ENCODE measurements at regions not wholly inside any gene's neighbourhood (a gene's known extent, or its start where the extent isn't known, plus 50 kb on each side); places are given as distances from the start of the nearest gene placed in this dataset.

DNA sequence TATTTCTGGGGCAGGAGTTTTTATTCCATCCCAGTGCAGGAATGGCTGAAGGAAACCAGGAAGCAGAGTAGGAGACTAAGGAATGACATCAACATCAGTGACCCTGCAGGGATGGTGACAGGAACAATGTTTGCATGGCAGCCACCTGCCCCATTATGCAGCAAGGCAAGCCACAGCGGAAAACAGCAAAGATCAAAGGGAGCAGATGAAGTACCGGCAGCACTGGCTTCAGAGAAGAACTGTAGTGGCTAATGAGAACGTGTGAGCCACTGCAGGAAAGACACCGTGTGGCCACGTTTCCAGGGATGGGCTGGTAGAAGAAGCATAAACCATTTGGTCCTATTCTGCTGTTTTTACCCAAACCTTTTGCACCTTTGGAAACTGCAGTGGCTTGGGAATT, 52.9 kb upstream of the TAB2 start:
- DNase-seq (ENCODE audit: extremely low read depth in 1 of 2, low read depth in 1 of 2): no peak

DNA sequence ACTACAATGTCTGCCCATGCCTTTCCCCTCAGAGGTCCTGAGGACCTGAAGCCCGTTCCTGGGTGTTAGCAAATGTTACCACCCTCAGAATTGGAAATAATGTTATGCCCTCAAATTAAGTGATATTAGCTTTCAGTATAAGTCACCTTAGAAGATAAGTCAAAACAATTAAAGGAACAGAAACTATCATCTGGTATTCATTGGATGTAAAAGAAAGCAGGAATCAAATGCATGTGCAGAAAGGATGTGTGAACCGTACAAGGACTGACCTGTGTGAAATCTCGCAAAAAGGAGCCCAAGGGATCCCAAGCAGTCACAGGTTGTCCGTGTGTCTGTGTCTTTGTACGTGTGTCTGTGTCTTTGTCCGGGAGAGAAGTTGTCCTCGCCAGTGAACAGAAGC, 51.6 kb upstream of the TAB2 start:
- no peak for DNase-seq (ENCODE audit: extremely low read depth in 1 of 2, low read depth in 1 of 2)

DNA sequence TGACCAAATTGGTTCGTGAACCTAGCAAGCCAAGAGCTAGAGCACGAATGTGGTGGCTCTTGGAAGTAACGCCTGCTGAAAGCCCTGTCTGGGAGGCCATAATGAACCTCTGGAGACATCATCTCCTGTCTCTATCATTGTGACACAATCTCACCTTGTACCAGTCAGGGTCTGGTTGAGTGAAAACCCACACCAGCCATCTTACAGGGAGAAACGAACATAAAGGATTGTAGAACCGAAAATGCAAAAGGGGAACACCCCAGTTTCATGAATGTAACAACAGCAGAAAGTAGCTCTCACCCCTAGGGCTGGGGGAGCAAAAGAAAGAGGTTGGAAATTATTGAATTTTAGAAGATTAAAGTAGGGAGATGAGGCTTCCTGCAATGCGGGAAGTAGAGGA, 50.9 kb upstream of the TAB2 start:
- DNase-seq (ENCODE audit: extremely low read depth in 1 of 2, low read depth in 1 of 2): no peak

DNA sequence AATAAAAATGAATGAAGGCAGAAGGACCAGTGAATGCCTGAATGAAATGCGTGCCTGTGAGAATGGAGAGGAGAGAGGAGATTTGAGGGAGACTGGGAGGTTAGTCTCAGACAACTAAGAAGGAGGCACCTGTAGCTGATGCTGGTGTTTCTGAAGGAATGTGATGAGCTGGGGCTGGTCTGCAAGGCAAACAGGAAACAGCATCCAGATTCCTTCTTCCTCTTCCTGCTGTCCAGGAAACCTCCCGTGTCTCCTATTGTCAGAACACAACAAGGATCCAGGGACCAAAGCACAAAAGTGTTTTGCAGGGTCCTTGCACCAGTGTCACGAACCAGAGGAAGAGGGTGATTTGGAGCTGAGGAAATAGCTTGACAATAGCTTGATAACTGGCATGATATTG, 50.4 kb upstream of the TAB2 start:
- no peak for DNase-seq (ENCODE audit: extremely low read depth in 1 of 2, low read depth in 1 of 2)

GRCh38 chr6:149267513-149268043, 49.9 kb upstream of the TAB2 start:
- DNase-seq (ENCODE audit: extremely low read depth in 1 of 2, low read depth in 1 of 2): no peak
